ENCODE measurements at regions not wholly inside any gene's neighbourhood (a gene's known extent, or its start where the extent isn't known, plus 50 kb on each side); places are given as distances from the start of the nearest gene placed in this dataset.

- Histone ChIP-seq H3K4me3 (no peak overlapping the region), H3K4me1 (ENCODE audit: low read depth) (no peaks in the 10 kb centered on the region), H3K36me3 (ENCODE audit: low read depth) (no peaks in the 10 kb centered on the region), H3K9me3 (no peaks in the 10 kb centered on the region)
- ATAC-seq (no peak), DNase-seq (no peak)
- TF ChIP-seq CTCF (IDR thresholded peaks at IDR 0.05) = no peak
- intact Hi-C loops (cut with DNase I, micrococcal nuclease) = no loop called here
Observed at GRCh38 chr10:131737543-131738395, 163.0 kb upstream of the PPP2R2D start.

GRCh38 chr10:131738396-131738735 is 162.4 kb upstream of the PPP2R2D start:
- no peak for DNase-seq
- no peak for TF ChIP-seq CTCF (IDR thresholded peaks at IDR 0.05)
- H3K9me3 ChIP-seq = no peaks in the 10 kb centered on the region
- no peak overlapping the region for H3K4me3 ChIP-seq
- ATAC-seq = no peak
- no peaks in the 10 kb centered on the region for H3K36me3 ChIP-seq (ENCODE audit: low read depth)
- no peaks in the 10 kb centered on the region for H3K4me1 ChIP-seq (ENCODE audit: low read depth)
- intact Hi-C loops (cut with DNase I, micrococcal nuclease) = no loop called here

GRCh38 chr10:131739206-131739605 is 161.6 kb upstream of the PPP2R2D start:
- H3K9me3 ChIP-seq = no peaks in the 10 kb centered on the region
- intact Hi-C loops (cut with DNase I, micrococcal nuclease) = no loop called here
- H3K36me3 ChIP-seq (ENCODE audit: low read depth) = no peaks in the 10 kb centered on the region
- ATAC-seq (no peak), DNase-seq (no peak)
- no peak overlapping the region for H3K4me3 ChIP-seq
- H3K4me1 ChIP-seq (ENCODE audit: low read depth) = no peaks in the 10 kb centered on the region
- no peak for TF ChIP-seq CTCF (IDR thresholded peaks at IDR 0.05)

GRCh38 chr10:131742500-131742951 is 158.3 kb upstream of the PPP2R2D start:
- intact Hi-C loops (cut with DNase I, micrococcal nuclease) = no loop called here

GRCh38 chr10:131743190-131744151 is 157.3 kb upstream of the PPP2R2D start:
- Histone ChIP-seq H3K4me1 (ENCODE audit: low read depth) (no peaks in the 10 kb centered on the region), H3K4me3 (no peak overlapping the region), H3K36me3 (ENCODE audit: low read depth) (no peaks in the 10 kb centered on the region), H3K9me3 (no peaks in the 10 kb centered on the region)
- TF ChIP-seq CTCF (IDR thresholded peaks at IDR 0.05) = no peak
- intact Hi-C loops (cut with DNase I, micrococcal nuclease) = no loop called here
- no peak for ATAC-seq
- DNase-seq = no peak

More at GRCh38 chr10:131742500-131742951, 158.3 kb upstream of the PPP2R2D start:
- DNase-seq (no peak), ATAC-seq (no peak)
- TF ChIP-seq CTCF (IDR thresholded peaks at IDR 0.05) = no peak
- no peak overlapping the region for H3K4me3 ChIP-seq
- H3K9me3 ChIP-seq = no peaks in the 10 kb centered on the region
- H3K4me1 ChIP-seq (ENCODE audit: low read depth) = no peaks in the 10 kb centered on the region
- no peaks in the 10 kb centered on the region for H3K36me3 ChIP-seq (ENCODE audit: low read depth)

Data from mucosa of descending colon (tissue), 3 donors.